Cardiac muscle cell (in vitro differentiated cells and primary cell): ENCODE measurements at regions not wholly inside any gene's neighbourhood (a gene's known extent, or its start where the extent isn't known, plus 50 kb on each side); places are given as distances from the start of the nearest gene placed in this dataset.

Experiments
- DNase-seq, 2 donors: peaks; one replicate each; pipeline versions ENCODE4 v3.0.0 to v3.0.0-alpha.2; 2010 to 2017; ENCODE audit warnings: low read depth in 1 of 2, low spot score in 1 of 2
- H3K27ac ChIP-seq: fragments of 200-600 bp; sonication (generic); 2 replicates; pipeline ENCODE4 v1.5.1; 2016
- H3K27me3 ChIP-seq: fragments of 200-600 bp; sonication (generic); 2 replicates; pipeline ENCODE4 v1.6.0; 2016; ENCODE audit warnings: control low read depth
- H3K36me3 ChIP-seq: fragments of 200-600 bp; sonication (generic); 2 replicates; pipeline ENCODE4 v1.5.1; 2016; ENCODE audit warnings: control low read depth
- H3K4me1 ChIP-seq: fragments of 200-600 bp; sonication (generic); 2 replicates; pipeline ENCODE4 v1.8.1; 2017; ENCODE audit warnings: low read depth, mild to moderate bottlenecking, mixed run types
- H3K4me3 ChIP-seq: fragments of 200-600 bp; sonication (generic); 2 replicates; pipeline ENCODE4 v1.5.1; 2016; ENCODE audit warnings: mild to moderate bottlenecking
- H3K9me3 ChIP-seq: fragments of 200-600 bp; sonication (generic); 2 replicates; pipeline ENCODE4 v1.5.1; 2017; ENCODE audit warnings: low read depth, mild to moderate bottlenecking, control low read depth
- CTCF ChIP-seq: IDR thresholded peaks from 2 replicates; pipeline ENCODE4 v1.5.1; 2012; ENCODE audit warnings: low read depth, mild to moderate bottlenecking, low read length

- Histone ChIP-seq H3K27me3 (no peaks in the 10 kb centered on the region), H3K27ac (no peak overlapping the region), H3K9me3 (no peaks in the 10 kb centered on the region), H3K36me3 (no peaks in the 10 kb centered on the region), H3K4me3 (no peak overlapping the region), H3K4me1 (no peaks in the 10 kb centered on the region)
- no peak for TF ChIP-seq CTCF
- no peak for DNase-seq
Measured at GRCh38 chr9:18347386-18348082, 126.4 kb upstream of the ADAMTSL1 start.

DNA sequence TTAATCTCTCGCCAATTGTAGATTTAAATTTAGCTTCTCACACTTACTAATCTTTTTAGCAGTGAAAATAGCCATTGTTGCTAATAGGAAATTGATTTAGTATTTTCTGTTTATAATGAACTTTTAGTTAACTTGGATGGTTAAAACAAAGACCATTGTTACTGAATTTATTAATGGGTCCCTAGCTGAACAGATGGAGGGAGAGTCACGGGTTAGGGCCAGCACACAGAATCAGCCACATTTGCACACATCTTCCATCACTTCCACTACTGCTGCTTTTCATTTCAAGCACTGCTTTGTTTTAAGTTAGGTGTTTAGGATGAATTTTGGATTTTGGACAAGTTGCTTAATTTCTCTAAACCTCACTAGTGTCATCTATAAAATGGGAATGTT, 125.9 kb upstream of the ADAMTSL1 start:
- Histone ChIP-seq H3K9me3 (no peaks in the 10 kb centered on the region), H3K36me3 (no peaks in the 10 kb centered on the region), H3K4me3 (no peak overlapping the region), H3K27me3 (no peaks in the 10 kb centered on the region), H3K27ac (no peak overlapping the region), H3K4me1 (peaks cover 4% of the 10 kb centered on the region)
- no peak for TF ChIP-seq CTCF
- no peak for DNase-seq

GRCh38 chr9:18349530-18349929, 124.4 kb upstream of the ADAMTSL1 start:
- peaks cover 6% of the 10 kb centered on the region for H3K4me1 ChIP-seq
- no peak overlapping the region for H3K27ac ChIP-seq
- H3K9me3 ChIP-seq = no peaks in the 10 kb centered on the region
- no peaks in the 10 kb centered on the region for H3K36me3 ChIP-seq
- H3K27me3 ChIP-seq = no peaks in the 10 kb centered on the region
- H3K4me3 ChIP-seq = no peak overlapping the region
- DNase-seq = no peak
- TF ChIP-seq CTCF = no peak

GRCh38 chr9:18350036-18350435, 123.9 kb upstream of the ADAMTSL1 start:
- Histone ChIP-seq H3K9me3 (no peaks in the 10 kb centered on the region), H3K4me3 (no peak overlapping the region), H3K27ac (no peak overlapping the region), H3K36me3 (no peaks in the 10 kb centered on the region), H3K27me3 (no peaks in the 10 kb centered on the region), H3K4me1 (peaks cover 6% of the 10 kb centered on the region)
- TF ChIP-seq CTCF = no peak
- no peak for DNase-seq

DNA sequence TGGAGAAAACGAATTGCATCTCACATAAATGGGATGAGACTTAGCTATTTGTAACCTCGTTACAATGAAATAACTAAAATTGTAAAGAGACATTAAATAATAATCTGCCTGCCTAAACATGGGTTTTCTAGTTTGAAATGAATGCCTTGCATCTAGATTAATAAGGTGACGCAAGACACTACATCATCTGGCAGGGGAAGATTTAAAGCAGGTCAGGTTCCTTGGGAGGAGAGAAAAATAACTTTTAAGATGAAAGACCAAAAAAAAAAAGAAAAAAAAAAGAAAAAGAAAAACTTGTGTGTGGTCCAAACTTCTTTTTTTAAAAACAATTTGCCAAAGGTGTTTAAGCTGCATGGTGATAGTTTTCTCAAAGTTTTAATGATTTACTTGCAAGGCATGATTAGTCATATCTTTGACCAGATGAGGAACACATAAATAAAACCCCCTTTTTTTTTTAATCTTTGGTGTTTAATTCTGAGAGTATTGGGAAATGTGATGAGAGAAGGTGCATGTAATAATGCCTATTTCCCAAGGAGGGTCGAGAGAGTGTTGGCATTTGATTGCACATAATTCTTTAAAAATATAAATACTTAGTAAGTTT, 122.9 kb upstream of the ADAMTSL1 start:
- TF ChIP-seq CTCF = no peak
- H3K27ac ChIP-seq = no peak overlapping the region
- H3K4me1 ChIP-seq = peaks cover 6% of the 10 kb centered on the region
- no peak for DNase-seq
- no peaks in the 10 kb centered on the region for H3K9me3 ChIP-seq
- no peaks in the 10 kb centered on the region for H3K36me3 ChIP-seq
- H3K4me3 ChIP-seq = no peak overlapping the region
- no peaks in the 10 kb centered on the region for H3K27me3 ChIP-seq
